IMR-90 (cell line): ENCODE measurements at regions not wholly inside any gene's neighbourhood (a gene's known extent, or its start where the extent isn't known, plus 50 kb on each side); places are given as distances from the start of the nearest gene placed in this dataset.

Experiments used
- BHLHE40 ChIP-seq: fragments of 150-350 bp; IDR thresholded peaks from 2 replicates; pipeline ENCODE4 v1.6.1; 2016; ENCODE audit warnings: mild to moderate bottlenecking, low read depth, low read length
- CEBPB ChIP-seq: IDR thresholded peaks from 2 replicates; pipeline ENCODE4 v1.6.1; 2012; ENCODE audit warnings: low read depth, low read length, improper control_type of control experiment
- CHD1 ChIP-seq: IDR thresholded peaks from 2 replicates; pipeline ENCODE4 v1.6.1; 2012; ENCODE audit warnings: low read depth, low read length, improper control_type of control experiment
- CTCF ChIP-seq: conservative IDR thresholded peaks from 2 replicates; pipeline ENCODE4 v1.5.1; 2012; ENCODE audit warnings: mild to moderate bottlenecking, low read depth, low read length, improper control_type of control experiment
- ELK1 ChIP-seq: fragments of 150-350 bp; IDR thresholded peaks from 2 replicates; pipeline ENCODE4 v1.6.1; 2016; ENCODE audit warnings: low read depth, mild to moderate bottlenecking, low read length, moderate library complexity, borderline replicate concordance
- FOS ChIP-seq: fragments of 150-350 bp; IDR thresholded peaks from 2 replicates; pipeline ENCODE4 v1.6.1; 2016; ENCODE audit warnings: low read depth, low read length
- MXI1 ChIP-seq: IDR thresholded peaks from 2 replicates; pipeline ENCODE4 v1.6.1; 2012; ENCODE audit warnings: low read depth, mild to moderate bottlenecking, low read length, moderate library complexity, borderline replicate concordance
- NFE2L2 ChIP-seq: fragments of 150-350 bp; IDR thresholded peaks from 2 replicates; pipeline ENCODE4 v1.6.1; 2016; ENCODE audit warnings: low read depth, mild to moderate bottlenecking, low read length
- POLR2A ChIP-seq: IDR thresholded peaks from 2 replicates; pipeline ENCODE4 v1.6.1; 2012; ENCODE audit warnings: mild to moderate bottlenecking, low read depth, low read length
- RAD21 ChIP-seq: IDR thresholded peaks from 2 replicates; pipeline ENCODE4 v1.6.1; 2012; ENCODE audit warnings: low read length, improper control_type of control experiment
- RCOR1 ChIP-seq: IDR thresholded peaks from 2 replicates; pipeline ENCODE4 v1.6.1; 2012; ENCODE audit warnings: mild to moderate bottlenecking, low read length, improper control_type of control experiment; ENCODE audit not compliant: insufficient replicate concordance
- RFX5 ChIP-seq: IDR thresholded peaks from 2 replicates; pipeline ENCODE4 v1.8.0; 2012; ENCODE audit warnings: low read depth, mild to moderate bottlenecking, low read length, moderate library complexity
- SMC3 ChIP-seq: fragments of 150-350 bp; IDR thresholded peaks from 2 replicates; pipeline ENCODE4 v1.6.1; 2016; ENCODE audit warnings: low read depth, mild to moderate bottlenecking, antibody characterized with exemption, low read length, moderate library complexity
- USF2 ChIP-seq: fragments of 150-350 bp; IDR thresholded peaks from 2 replicates; pipeline ENCODE4 v1.6.1; 2017; ENCODE audit warnings: mild to moderate bottlenecking, antibody characterized with exemption, low read length, low read depth

GRCh38 chr1:75996196-75996595 is 64.0 kb upstream of the ASB17 start:
- TF ChIP-seq CTCF: no peak
- TF ChIP-seq RAD21: no peak
- no peak for TF ChIP-seq POLR2A
- no peak for TF ChIP-seq USF2
- no peak for TF ChIP-seq CEBPB
- TF ChIP-seq RCOR1: no peak
- no peak for TF ChIP-seq RFX5
- TF ChIP-seq CHD1: no peak
- TF ChIP-seq BHLHE40: no peak
- no peak for TF ChIP-seq MXI1
- TF ChIP-seq ELK1: no peak
- no peak for TF ChIP-seq SMC3
- TF ChIP-seq FOS: no peak
- no peak for TF ChIP-seq NFE2L2
